ENCODE measurements at regions not wholly inside any gene's neighbourhood (a gene's known extent, or its start where the extent isn't known, plus 50 kb on each side); places are given as distances from the start of the nearest gene placed in this dataset.

DNA sequence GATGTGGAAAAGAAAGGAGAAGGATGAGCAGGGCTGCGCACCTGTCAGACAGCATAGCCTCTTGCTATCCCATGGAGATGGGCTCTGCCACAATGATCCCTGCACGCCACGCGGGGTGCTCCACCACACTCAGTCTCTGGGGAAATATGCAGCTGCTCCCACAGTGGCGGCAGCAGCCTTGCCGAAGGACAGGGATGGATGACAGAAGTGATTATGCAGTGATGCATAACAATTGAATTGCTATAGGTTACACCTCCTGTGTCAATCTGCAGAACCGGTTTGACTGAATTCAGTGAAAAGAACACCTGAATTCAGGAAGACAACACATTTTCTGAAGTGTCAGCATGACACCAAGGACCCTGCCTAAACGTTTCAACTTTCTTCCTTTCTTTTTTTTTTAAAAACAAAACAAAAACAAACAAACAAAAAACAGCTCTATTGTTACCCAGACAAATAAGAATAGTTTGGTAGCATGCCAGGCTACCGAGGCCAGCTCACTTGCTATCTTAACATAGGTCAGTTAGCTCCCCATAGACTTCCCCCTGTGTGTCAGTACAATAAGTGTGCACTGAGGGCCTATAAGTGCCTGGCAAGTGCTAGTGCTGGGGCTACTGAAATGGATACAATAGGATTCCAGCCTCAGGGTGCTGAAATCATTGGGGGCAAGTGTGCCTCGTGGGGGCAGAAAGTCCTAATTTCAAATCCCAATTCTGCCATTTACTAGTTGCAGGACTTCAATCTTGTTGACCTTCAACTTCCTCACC lies 127.6 kb upstream of the LMO4 start:
- no peak overlapping the region for H3K4me3 ChIP-seq
- H3K36me3 ChIP-seq, result no peaks in the 10 kb centered on the region
- no peaks in the 10 kb centered on the region for H3K4me1 ChIP-seq
- no peaks in the 10 kb centered on the region for H3K9me3 ChIP-seq
- intact Hi-C loops (cut with DNase I; ENCODE audit: low total_unique reads), result no loop called here
- no peak overlapping the region for H3K27ac ChIP-seq
- DNase-seq (ENCODE audit: low spot score in 2 of 2), result no peak
- no peak for TF ChIP-seq POLR2AphosphoS5 (IDR thresholded peaks at IDR 0.05)
- TF ChIP-seq POLR2A (IDR thresholded peaks at IDR 0.05), result no peak
- TF ChIP-seq CTCF (IDR thresholded peaks at IDR 0.05), result no peak
- H3K27me3 ChIP-seq, result no peaks in the 10 kb centered on the region

DNA sequence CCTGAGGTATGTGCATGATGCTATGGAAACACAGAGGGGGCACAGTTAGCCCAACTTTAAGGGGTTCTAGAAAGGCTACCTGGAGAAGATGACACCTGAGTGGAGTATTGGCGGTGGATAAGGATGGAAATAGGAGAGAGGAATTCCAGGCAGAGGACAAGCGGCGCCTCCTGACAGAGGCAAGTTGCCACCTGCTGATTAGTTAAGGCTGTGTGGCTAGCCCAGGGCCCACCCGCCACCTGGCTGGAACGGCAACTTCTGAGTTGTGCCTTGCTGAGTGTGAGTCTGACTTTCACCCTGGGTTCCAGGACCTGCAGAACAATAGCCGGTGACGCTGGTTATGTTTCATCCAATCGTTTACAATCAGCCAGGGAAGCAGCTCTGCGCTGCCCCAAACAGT lies 126.9 kb upstream of the LMO4 start:
- Histone ChIP-seq H3K4me1 (no peaks in the 10 kb centered on the region), H3K9me3 (no peaks in the 10 kb centered on the region), H3K27me3 (no peaks in the 10 kb centered on the region), H3K4me3 (no peak overlapping the region), H3K27ac (no peak overlapping the region), H3K36me3 (no peaks in the 10 kb centered on the region)
- intact Hi-C loops (cut with DNase I; ENCODE audit: low total_unique reads), result no loop called here
- no peak for TF ChIP-seq CTCF (IDR thresholded peaks at IDR 0.05)
- no peak for DNase-seq (ENCODE audit: low spot score in 2 of 2)

DNA sequence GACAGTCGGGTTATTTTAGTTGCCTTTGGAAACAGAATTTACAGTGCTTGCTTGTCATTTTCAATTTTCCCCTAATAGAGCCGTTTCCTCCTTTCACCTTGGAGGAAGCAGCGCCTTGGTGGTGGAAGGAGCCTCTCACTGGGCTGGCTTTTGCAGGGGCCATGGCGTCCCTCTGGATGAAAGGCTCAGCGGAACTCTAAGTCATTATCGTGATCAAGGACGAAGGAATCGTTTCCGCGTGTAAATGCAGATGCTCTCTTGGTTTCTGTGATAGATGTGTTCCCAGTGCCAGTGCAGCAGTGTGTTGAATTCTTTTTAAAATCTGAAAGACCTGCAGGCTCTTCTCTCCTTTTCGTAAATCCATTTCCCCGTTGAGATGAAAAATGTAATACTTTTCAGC lies 126.2 kb upstream of the LMO4 start:
- no peaks in the 10 kb centered on the region for H3K4me1 ChIP-seq
- no peak overlapping the region for H3K27ac ChIP-seq
- H3K4me3 ChIP-seq, result peak overlapping the region in 2 of 3 donors; percentile 7 to 26
- H3K36me3 ChIP-seq, result no peaks in the 10 kb centered on the region
- intact Hi-C loops (cut with DNase I; ENCODE audit: low total_unique reads), result no loop called here
- no peaks in the 10 kb centered on the region for H3K27me3 ChIP-seq
- no peaks in the 10 kb centered on the region for H3K9me3 ChIP-seq
- TF ChIP-seq POLR2A (IDR thresholded peaks at IDR 0.05) (no peak), CTCF (IDR thresholded peaks at IDR 0.05) (no peak), POLR2AphosphoS5 (IDR thresholded peaks at IDR 0.05) (no peak)
- no peak for DNase-seq (ENCODE audit: low spot score in 2 of 2)

GRCh38 chr1:87202922-87203655 lies 125.6 kb upstream of the LMO4 start:
- Histone ChIP-seq H3K36me3 (no peaks in the 10 kb centered on the region), H3K9me3 (no peaks in the 10 kb centered on the region), H3K4me3 (peak overlapping the region; percentile 2 to 26 (median 7)), H3K27ac (no peak overlapping the region), H3K4me1 (no peaks in the 10 kb centered on the region), H3K27me3 (no peaks in the 10 kb centered on the region)
- intact Hi-C loops (cut with DNase I; ENCODE audit: low total_unique reads), result no loop called here
- TF ChIP-seq CTCF (IDR thresholded peaks at IDR 0.05) (no peak), POLR2A (IDR thresholded peaks at IDR 0.05) (no peak), POLR2AphosphoS5 (IDR thresholded peaks at IDR 0.05) (no peak)
- DNase-seq (ENCODE audit: low spot score in 2 of 2), result no peak

DNA sequence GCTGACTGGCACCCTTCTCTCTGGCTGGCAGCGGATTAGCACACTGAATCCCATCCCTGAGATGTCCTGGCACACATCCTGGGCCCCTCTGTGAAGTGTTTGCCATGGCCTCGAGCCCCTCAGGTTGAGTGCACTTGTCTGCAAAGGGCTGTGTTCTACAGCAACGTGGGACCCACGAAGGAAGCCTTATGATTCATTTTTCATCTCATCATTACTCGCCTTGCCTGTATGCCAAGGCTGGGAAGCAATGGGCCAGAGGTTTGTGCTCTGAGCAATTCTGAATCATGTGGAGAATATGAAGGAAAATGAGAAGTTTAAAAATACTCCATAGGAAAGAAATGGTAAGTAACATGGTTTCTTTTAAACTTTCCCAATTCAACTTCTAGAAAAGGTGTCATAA lies 124.8 kb upstream of the LMO4 start:
- no peak for TF ChIP-seq POLR2A (IDR thresholded peaks at IDR 0.05)
- no peak for TF ChIP-seq CTCF (IDR thresholded peaks at IDR 0.05)
- TF ChIP-seq POLR2AphosphoS5 (IDR thresholded peaks at IDR 0.05), result no peak
- Histone ChIP-seq H3K4me3 (no peak overlapping the region), H3K4me1 (no peaks in the 10 kb centered on the region), H3K27me3 (no peaks in the 10 kb centered on the region), H3K27ac (no peak overlapping the region), H3K9me3 (no peaks in the 10 kb centered on the region), H3K36me3 (no peaks in the 10 kb centered on the region)
- intact Hi-C loops (cut with DNase I; ENCODE audit: low total_unique reads), result no loop called here
- no peak for DNase-seq (ENCODE audit: low spot score in 2 of 2)

All from breast epithelium (tissue), 4 donors.